Osteoblast (primary cell): ENCODE measurements at regions not wholly inside any gene's neighbourhood (a gene's known extent, or its start where the extent isn't known, plus 50 kb on each side); places are given as distances from the start of the nearest gene placed in this dataset.

Experiments
- DNase-seq: peaks from one replicate; pipeline ENCODE4 v3.0.0; 2011; ENCODE audit warnings: low spot score, mixed read lengths; ENCODE audit not compliant: insufficient read length; ENCODE audit errors: missing footprints
- H2AFZ ChIP-seq: 2 replicates; pipeline ENCODE4 v1.6.0; 2011; ENCODE audit warnings: mild to moderate bottlenecking, low read length
- H3K27ac ChIP-seq: 2 replicates; pipeline ENCODE4 v1.5.1; 2011; ENCODE audit warnings: mild to moderate bottlenecking, low read depth, low read length, moderate library complexity
- H3K27me3 ChIP-seq: 2 replicates; pipeline ENCODE4 v1.6.0; 2012; ENCODE audit warnings: mild to moderate bottlenecking, control low read depth, inconsistent platforms, low read length, moderate library complexity; ENCODE audit not compliant: insufficient read depth
- H3K36me3 ChIP-seq: 2 replicates; pipeline ENCODE4 v1.5.1; 2011; ENCODE audit warnings: mild to moderate bottlenecking, low read length, control low read depth, moderate library complexity; ENCODE audit not compliant: insufficient read depth
- H3K4me1 ChIP-seq: 2 replicates; pipeline ENCODE4 v1.5.1; 2011; ENCODE audit warnings: mild to moderate bottlenecking, low read length, control low read depth, moderate library complexity; ENCODE audit not compliant: insufficient read depth
- H3K4me2 ChIP-seq: 2 replicates; pipeline ENCODE4 v1.6.0; 2011; ENCODE audit warnings: mild to moderate bottlenecking, low read length; ENCODE audit not compliant: insufficient read depth
- H3K4me3 ChIP-seq: fragments of 200-600 bp; sonication (generic); 3 replicates; pipeline ENCODE4 v1.5.1; 2012; ENCODE audit warnings: mild to moderate bottlenecking, low read length, inconsistent platforms; ENCODE audit not compliant: insufficient read depth
- H3K79me2 ChIP-seq: 2 replicates; pipeline ENCODE4 v1.6.0; 2012; ENCODE audit warnings: mild to moderate bottlenecking, low read length, control low read depth, inconsistent platforms; ENCODE audit not compliant: insufficient read depth
- H3K9me3 ChIP-seq: 2 replicates; pipeline ENCODE4 v1.5.1; 2011; ENCODE audit warnings: low read depth, low read length, control low read depth
- H4K20me1 ChIP-seq: 2 replicates; pipeline ENCODE4 v1.6.0; 2012; ENCODE audit warnings: mild to moderate bottlenecking, low read length, control low read depth; ENCODE audit not compliant: insufficient read depth
- TF ChIP-seq, protein P1 (sequence below): IDR thresholded peaks from 2 replicates; pipeline ENCODE4 v1.5.1; 2011; ENCODE audit warnings: mild to moderate bottlenecking, low read depth, low read length, moderate library complexity; ENCODE audit errors: extremely low read depth

- Histone ChIP-seq H2AFZ (no peak overlapping the region), H3K27ac (no peak overlapping the region), H3K4me3 (no peak overlapping the region), H4K20me1 (no peaks in the 10 kb centered on the region), H3K36me3 (no peaks in the 10 kb centered on the region), H3K27me3 (peaks cover 16% of the 10 kb centered on the region), H3K79me2 (no peaks in the 10 kb centered on the region), H3K9me3 (no peaks in the 10 kb centered on the region), H3K4me2 (no peak overlapping the region), H3K4me1 (no peaks in the 10 kb centered on the region)
- peak; percentile 93 for DNase-seq
- TF ChIP-seq, protein P1, sequence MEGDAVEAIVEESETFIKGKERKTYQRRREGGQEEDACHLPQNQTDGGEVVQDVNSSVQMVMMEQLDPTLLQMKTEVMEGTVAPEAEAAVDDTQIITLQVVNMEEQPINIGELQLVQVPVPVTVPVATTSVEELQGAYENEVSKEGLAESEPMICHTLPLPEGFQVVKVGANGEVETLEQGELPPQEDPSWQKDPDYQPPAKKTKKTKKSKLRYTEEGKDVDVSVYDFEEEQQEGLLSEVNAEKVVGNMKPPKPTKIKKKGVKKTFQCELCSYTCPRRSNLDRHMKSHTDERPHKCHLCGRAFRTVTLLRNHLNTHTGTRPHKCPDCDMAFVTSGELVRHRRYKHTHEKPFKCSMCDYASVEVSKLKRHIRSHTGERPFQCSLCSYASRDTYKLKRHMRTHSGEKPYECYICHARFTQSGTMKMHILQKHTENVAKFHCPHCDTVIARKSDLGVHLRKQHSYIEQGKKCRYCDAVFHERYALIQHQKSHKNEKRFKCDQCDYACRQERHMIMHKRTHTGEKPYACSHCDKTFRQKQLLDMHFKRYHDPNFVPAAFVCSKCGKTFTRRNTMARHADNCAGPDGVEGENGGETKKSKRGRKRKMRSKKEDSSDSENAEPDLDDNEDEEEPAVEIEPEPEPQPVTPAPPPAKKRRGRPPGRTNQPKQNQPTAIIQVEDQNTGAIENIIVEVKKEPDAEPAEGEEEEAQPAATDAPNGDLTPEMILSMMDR: peak; percentile 66
Measured at GRCh38 chr1:30111431-30111830, 612.0 kb downstream of the MATN1 start.

DNA sequence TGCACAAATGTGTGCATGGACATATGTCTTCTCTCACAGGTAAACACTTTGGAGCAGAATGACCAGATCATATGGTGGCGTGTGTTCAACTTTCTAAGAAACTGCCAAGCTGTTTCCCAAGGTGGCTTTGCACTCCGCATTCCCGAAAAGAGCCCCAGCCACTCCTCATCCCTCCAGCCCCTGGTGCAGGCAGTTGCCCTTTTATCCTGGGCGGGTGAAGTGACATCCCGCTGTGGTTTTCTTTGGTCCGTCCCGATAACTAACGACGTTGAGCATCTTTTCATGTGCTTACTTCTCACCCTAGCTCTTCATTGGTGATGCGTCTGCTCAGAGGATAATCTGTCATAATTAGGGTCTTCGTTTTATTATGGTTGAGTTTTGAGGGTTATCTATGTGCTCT lies 612.5 kb downstream of the MATN1 start:
- no peaks in the 10 kb centered on the region for H3K9me3 ChIP-seq
- H3K27ac ChIP-seq: no peak overlapping the region
- H4K20me1 ChIP-seq: no peaks in the 10 kb centered on the region
- peaks cover 18% of the 10 kb centered on the region for H3K27me3 ChIP-seq
- no peak for DNase-seq
- no peak overlapping the region for H2AFZ ChIP-seq
- no peaks in the 10 kb centered on the region for H3K4me1 ChIP-seq
- H3K4me2 ChIP-seq: no peak overlapping the region
- H3K4me3 ChIP-seq: no peak overlapping the region
- H3K36me3 ChIP-seq: no peaks in the 10 kb centered on the region
- TF ChIP-seq, protein P1: no peak
- no peaks in the 10 kb centered on the region for H3K79me2 ChIP-seq

DNA sequence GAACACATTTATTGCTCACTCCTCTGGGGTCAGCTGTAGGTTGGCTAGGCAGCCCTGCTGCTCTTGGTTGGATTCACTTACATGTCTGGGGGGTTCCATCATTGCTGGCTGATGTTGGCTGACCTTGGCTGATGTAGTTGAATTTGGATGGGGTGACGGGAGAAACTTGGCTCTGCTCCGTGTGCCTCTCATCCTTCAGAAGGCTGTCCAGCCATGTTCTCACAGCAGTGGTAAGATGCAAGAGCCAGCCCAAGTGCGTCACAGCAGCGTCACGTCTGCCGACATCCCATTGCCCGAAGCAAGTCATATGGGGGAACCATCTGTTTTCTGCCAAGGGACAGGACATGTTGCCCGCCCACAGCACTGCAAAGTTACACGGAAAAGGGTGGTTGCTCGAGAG lies 613.5 kb downstream of the MATN1 start:
- Histone ChIP-seq H2AFZ (no peak overlapping the region), H3K27me3 (peaks cover 18% of the 10 kb centered on the region)

DNA sequence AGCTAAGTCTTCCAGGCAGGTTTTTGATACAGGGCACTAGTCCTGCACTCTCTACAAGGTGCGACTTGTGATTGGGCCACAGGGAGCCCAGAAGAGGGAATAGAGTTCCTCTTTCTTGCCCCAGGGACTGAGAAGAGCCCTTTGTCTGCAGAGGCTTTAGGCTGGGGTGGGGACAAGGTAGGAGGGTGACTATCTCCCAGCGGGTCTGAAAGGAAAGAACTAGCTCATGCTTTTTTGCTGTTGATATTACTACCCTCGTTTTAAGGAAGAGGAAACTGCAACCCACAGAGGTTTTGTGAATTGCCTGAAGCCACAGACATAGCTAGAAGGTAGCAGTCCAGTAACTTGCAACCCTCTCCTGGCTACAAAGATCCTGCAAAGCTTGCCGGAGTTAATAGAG lies 615.2 kb downstream of the MATN1 start:
- H4K20me1 ChIP-seq: no peaks in the 10 kb centered on the region
- H3K27me3 ChIP-seq: peaks cover 24% of the 10 kb centered on the region
- no peak overlapping the region for H3K27ac ChIP-seq
- TF ChIP-seq, protein P1: no peak
- no peaks in the 10 kb centered on the region for H3K4me1 ChIP-seq
- no peak for DNase-seq
- no peak overlapping the region for H3K4me3 ChIP-seq
- H2AFZ ChIP-seq: no peak overlapping the region
- no peaks in the 10 kb centered on the region for H3K36me3 ChIP-seq
- no peaks in the 10 kb centered on the region for H3K9me3 ChIP-seq
- no peak overlapping the region for H3K4me2 ChIP-seq
- no peaks in the 10 kb centered on the region for H3K79me2 ChIP-seq

More for the DNA sequence above, 613.5 kb downstream of the MATN1 start:
- Histone ChIP-seq H3K9me3 (no peaks in the 10 kb centered on the region), H3K4me1 (no peaks in the 10 kb centered on the region), H3K4me2 (no peak overlapping the region), H4K20me1 (no peaks in the 10 kb centered on the region), H3K36me3 (no peaks in the 10 kb centered on the region), H3K4me3 (no peak overlapping the region), H3K27ac (no peak overlapping the region), H3K79me2 (no peaks in the 10 kb centered on the region)
- TF ChIP-seq, protein P1: no peak
- peak; percentile 25 for DNase-seq
